HepG2 (cell line): ENCODE measurements at regions not wholly inside any gene's neighbourhood (a gene's known extent, or its start where the extent isn't known, plus 50 kb on each side); places are given as distances from the start of the nearest gene placed in this dataset.

ENCODE experiments used
- ATAC-seq: fragments of 200-7000 bp; cut with Tn5 transposase; 3 replicates; pipeline ENCODE4 v1.9.1; 2020; ENCODE audit warnings: mild to moderate bottlenecking, moderate library complexity
- BruUV-seq: library from RNA; stranded (reverse); fragments of 400-500 nt; replicated peaks from 2 replicates; lab custom pipeline; 2021; lab: Mats Ljungman, UMichigan
- CTCF ChIA-PET: fragments of 300-600 bp; formaldehyde crosslinking; extraction: SDS; loops from one replicate; lab custom pipeline; 2021; ENCODE audit warnings: low total read pairs, inconsistent platforms, low intra/inter-chr PET ratio; lab: Yijun Ruan, JAX
- POLR2A ChIA-PET: fragments of 350-600 bp; sonication (Branson Sonifier 250); formaldehyde crosslinking; loops from one replicate; lab custom pipeline; 2020; ENCODE audit warnings: antibody characterized with exemption, inconsistent platforms; lab: Yijun Ruan, JAX
- DNase-seq: peaks from one replicate; pipeline ENCODE4 v3.0.0-alpha.2; 2015; ENCODE audit warnings: low spot score
- FAIRE-seq: peaks from 3 replicates; lab custom pipeline; 2011; peaks lifted over from hg19 to GRCh38; lab: Jason Lieb, UNC
- H2AFZ ChIP-seq: one replicate; pipeline ENCODE4 v1.6.1; 2011; ENCODE audit warnings: low read length, inconsistent platforms
- H3K27ac ChIP-seq: fragments of 300-600 bp; 3 replicates; pipeline ENCODE4 v1.8.0; 2011; ENCODE audit warnings: mixed run types, mild to moderate bottlenecking, mixed read lengths, low read length, inconsistent platforms; ENCODE audit not compliant: insufficient read depth; ENCODE audit errors: extremely low read length
- H3K27me3 ChIP-seq, 2 experiments: fragments of 200-600 bp in 1 of 2; 2 replicates in 1 of 2; 3 replicates in 1 of 2; pipeline versions ENCODE4 v1.6.0 to v1.8.0; 2011; ENCODE audit warnings: low read length in 2 of 2, mild to moderate bottlenecking in 2 of 2, moderate library complexity in 2 of 2, inconsistent platforms in 1 of 2; ENCODE audit not compliant: insufficient read depth in 2 of 2, control insufficient read depth in 1 of 2
- H3K36me3 ChIP-seq, 2 experiments: fragments of 200-600 bp in 1 of 2; replicated peaks in 1 of 2; 2 replicates in 1 of 2; 3 replicates in 1 of 2; pipeline versions ENCODE4 v1.5.1 to v1.8.0; 2011; ENCODE audit warnings: low read length in 2 of 2, inconsistent platforms in 1 of 2; ENCODE audit not compliant: insufficient read depth in 2 of 2, control insufficient read depth in 1 of 2
- H3K4me1 ChIP-seq: 2 replicates; pipeline ENCODE4 v1.5.1; 2012; ENCODE audit warnings: low read length, inconsistent platforms; ENCODE audit not compliant: insufficient read depth
- H3K4me2 ChIP-seq: 2 replicates; pipeline ENCODE4 v1.6.0; 2011; ENCODE audit warnings: low read depth, low read length, inconsistent platforms
- H3K4me3 ChIP-seq, 3 experiments: fragments of 200-600 bp in 1 of 3; sonication (generic), shearing (Covaris generic) in 1 of 3; replicated peaks in 1 of 3; 2 replicates each; pipeline ENCODE4 v1.5.1; 2011 to 2016; ENCODE audit warnings: low read length in 3 of 3, inconsistent platforms in 2 of 3, low read depth in 2 of 3, mild to moderate bottlenecking in 2 of 3, control low read depth in 1 of 3, mixed read lengths in 1 of 3; ENCODE audit not compliant: insufficient read depth in 1 of 3
- H3K79me2 ChIP-seq: one replicate; pipeline ENCODE4 v1.6.1; 2011; ENCODE audit warnings: low read length, inconsistent platforms; ENCODE audit not compliant: insufficient read depth
- H3K9ac ChIP-seq: 2 replicates; pipeline ENCODE4 v1.6.0; 2011; ENCODE audit warnings: mild to moderate bottlenecking, low read depth, low read length, inconsistent platforms; ENCODE audit not compliant: insufficient read depth
- H3K9me3 ChIP-seq: 2 replicates; pipeline ENCODE4 v1.5.1; 2012; ENCODE audit warnings: mild to moderate bottlenecking, low read length
- H4K20me1 ChIP-seq: 2 replicates; pipeline ENCODE4 v1.6.0; 2011; ENCODE audit warnings: inconsistent platforms, mild to moderate bottlenecking, low read length, moderate library complexity; ENCODE audit not compliant: insufficient read depth
- ELF3 ChIP-seq: IDR thresholded peaks from 2 replicates; pipeline ENCODE4 v1.6.1; 2016; ENCODE audit warnings: missing genetic modification reagents, missing compliant biosample characterization
- JUNB ChIP-seq: sonication (generic); formaldehyde crosslinking; IDR thresholded peaks from 2 replicates; pipeline ENCODE4 v1.8.0; 2022; ENCODE audit warnings: missing genetic modification reagents, mild to moderate bottlenecking, borderline replicate concordance
- KDM3A ChIP-seq: IDR thresholded peaks from 2 replicates; pipeline ENCODE4 v1.6.1; 2018; ENCODE audit warnings: low read depth, missing compliant biosample characterization
- KLF15 ChIP-seq: sonication (generic); formaldehyde crosslinking; IDR thresholded peaks from 2 replicates; pipeline ENCODE4 v1.8.1; 2023; ENCODE audit warnings: borderline replicate concordance, mild to moderate bottlenecking, inconsistent platforms, missing genetic modification reagents, mixed read lengths
- MTERF4 ChIP-seq: sonication (generic); formaldehyde crosslinking; IDR thresholded peaks from 2 replicates; pipeline ENCODE4 v1.8.0; 2023; ENCODE audit warnings: mild to moderate bottlenecking, missing genetic modification reagents
- PBX2 ChIP-seq: IDR thresholded peaks from 2 replicates; pipeline ENCODE4 v1.6.1; 2016; ENCODE audit warnings: control low read depth
- POGK ChIP-seq: sonication (generic); formaldehyde crosslinking; conservative IDR thresholded peaks from 2 replicates; pipeline ENCODE4 v1.8.0; 2022; ENCODE audit warnings: mild to moderate bottlenecking, moderate library complexity, missing genetic modification reagents
- REST ChIP-seq, 2 experiments: IDR thresholded peaks; 2 replicates each; pipeline ENCODE4 v1.6.1; 2011 to 2012; ENCODE audit warnings: low read length in 2 of 2, borderline replicate concordance in 1 of 2, low read depth in 1 of 2, mild to moderate bottlenecking in 1 of 2, moderate library complexity in 1 of 2
- SIN3B ChIP-seq: fragments of 150-350 bp; IDR thresholded peaks from 2 replicates; pipeline ENCODE4 v1.6.1; 2014; ENCODE audit warnings: low read length
- TCF7L2 ChIP-seq: IDR thresholded peaks from 2 replicates; pipeline ENCODE4 v1.6.1; 2011; ENCODE audit warnings: mild to moderate bottlenecking, low read depth, low read length, moderate library complexity
- TFAP4 ChIP-seq: sonication (generic); IDR thresholded peaks from 2 replicates; pipeline ENCODE4 v1.6.1; 2016; ENCODE audit warnings: low read depth, borderline replicate concordance
- ZNF224 ChIP-seq: sonication (generic); formaldehyde crosslinking; IDR thresholded peaks from 2 replicates; pipeline ENCODE4 v1.5.0; 2020; ENCODE audit warnings: mild to moderate bottlenecking, missing genetic modification reagents
- ZNF589 ChIP-seq: sonication (generic); formaldehyde crosslinking; conservative IDR thresholded peaks from 2 replicates; pipeline ENCODE4 v1.8.0; 2022; ENCODE audit warnings: mild to moderate bottlenecking, moderate library complexity, missing genetic modification reagents
- ZNF629 ChIP-seq: sonication (generic); formaldehyde crosslinking; conservative IDR thresholded peaks from 2 replicates; pipeline ENCODE4 v1.5.0; 2020; ENCODE audit warnings: missing genetic modification reagents
- ZNF879 ChIP-seq: sonication (generic); formaldehyde crosslinking; IDR thresholded peaks from 2 replicates; pipeline ENCODE4 v1.8.1; 2023; ENCODE audit warnings: missing genetic modification reagents
- WGBS: methylation state at CpG from one replicate; pipeline ENCODE4 v1.1.6; 2017; ENCODE audit warnings: low lambda C conversion rate; 5-methylcytosine and 5-hydroxymethylcytosine counted together
- in situ Hi-C: cut with HindIII; loops from 2 replicates; pipeline ENCODE4 v1.10.0; 2017; ENCODE audit warnings: low pct_unique_long_range_greater_than_20kb; ENCODE audit not compliant: extremely low pct_ligation_motif_present
- intact Hi-C: fragments of 100-400 bp; cut with micrococcal nuclease; formaldehyde crosslinking; loops from one replicate; pipeline ENCODE4 v1.10.0; 2022; ENCODE audit not compliant: unreplicated experiment

GRCh38 chr18:55013086-55013485 is 53.8 kb upstream of the CCDC68 start:
- Histone ChIP-seq H4K20me1 (no peaks in the 10 kb centered on the region), H3K27me3 (no peaks in the 10 kb centered on the region), H3K36me3 (no peaks in the 10 kb centered on the region), H3K27ac (no peak overlapping the region), H2AFZ (no peak overlapping the region), H3K4me3 (no peak overlapping the region), H3K4me1 (no peaks in the 10 kb centered on the region), H3K9ac (no peak overlapping the region), H3K4me2 (no peak overlapping the region), H3K9me3 (no peaks in the 10 kb centered on the region), H3K79me2 (no peaks in the 10 kb centered on the region)
- ATAC-seq (no peak), DNase-seq (no peak), FAIRE-seq (no peak)
- POLR2A ChIA-PET = no interaction called here
- WGBS = 5% methylated on average over 3 of the region's 3 CpGs
- no TSS peak for BruUV-seq
- CTCF ChIA-PET = no interaction called here
- intact Hi-C loops = no loop called here
- in situ Hi-C loops = no loop called here
- TF ChIP-seq JUNB (CRISPR knock-in tag) (no peak), ZNF224 (CRISPR knock-in tag) (no peak), ZNF879 (CRISPR knock-in tag) (no peak), REST (IDR thresholded peaks at IDR 0.05; ENCODE audit: borderline replicate concordance in 1 of 2, low read depth in 1 of 2, low read length in 2 of 2) (no peak), TCF7L2 (no peak), PBX2 (no peak), KDM3A (CRISPR knock-in tag) (no peak), KLF15 (CRISPR knock-in tag) (no peak), ELF3 (CRISPR knock-in tag) (no peak), POGK (CRISPR knock-in tag) (no peak), TFAP4 (no peak), MTERF4 (CRISPR knock-in tag) (no peak), SIN3B (no peak), ZNF589 (CRISPR knock-in tag) (no peak), ZNF629 (no peak)
